ENCODE measurements at regions not wholly inside any gene's neighbourhood (a gene's known extent, or its start where the extent isn't known, plus 50 kb on each side); places are given as distances from the start of the nearest gene placed in this dataset.

DNA sequence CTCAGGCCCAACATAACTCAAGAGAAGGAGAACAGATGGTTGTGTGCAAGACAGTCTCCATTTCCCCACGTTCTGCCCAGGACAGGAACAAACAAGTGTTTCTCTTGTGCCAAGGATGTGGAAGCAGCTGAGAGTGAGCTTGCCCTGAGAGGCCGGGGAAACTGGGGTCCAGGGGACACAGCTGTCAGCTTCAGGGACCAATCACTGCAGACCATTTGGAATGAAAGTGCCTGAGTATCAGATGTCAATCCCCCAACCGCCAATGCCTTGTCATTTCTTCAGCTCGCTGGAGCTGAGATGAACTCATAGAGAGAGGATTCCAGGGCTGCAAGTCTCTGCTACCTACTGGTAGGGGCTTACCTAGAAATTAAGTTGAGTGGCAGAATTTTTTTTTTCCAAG is 71.9 kb upstream of the METAP2 start:
- TF ChIP-seq, protein P1, sequence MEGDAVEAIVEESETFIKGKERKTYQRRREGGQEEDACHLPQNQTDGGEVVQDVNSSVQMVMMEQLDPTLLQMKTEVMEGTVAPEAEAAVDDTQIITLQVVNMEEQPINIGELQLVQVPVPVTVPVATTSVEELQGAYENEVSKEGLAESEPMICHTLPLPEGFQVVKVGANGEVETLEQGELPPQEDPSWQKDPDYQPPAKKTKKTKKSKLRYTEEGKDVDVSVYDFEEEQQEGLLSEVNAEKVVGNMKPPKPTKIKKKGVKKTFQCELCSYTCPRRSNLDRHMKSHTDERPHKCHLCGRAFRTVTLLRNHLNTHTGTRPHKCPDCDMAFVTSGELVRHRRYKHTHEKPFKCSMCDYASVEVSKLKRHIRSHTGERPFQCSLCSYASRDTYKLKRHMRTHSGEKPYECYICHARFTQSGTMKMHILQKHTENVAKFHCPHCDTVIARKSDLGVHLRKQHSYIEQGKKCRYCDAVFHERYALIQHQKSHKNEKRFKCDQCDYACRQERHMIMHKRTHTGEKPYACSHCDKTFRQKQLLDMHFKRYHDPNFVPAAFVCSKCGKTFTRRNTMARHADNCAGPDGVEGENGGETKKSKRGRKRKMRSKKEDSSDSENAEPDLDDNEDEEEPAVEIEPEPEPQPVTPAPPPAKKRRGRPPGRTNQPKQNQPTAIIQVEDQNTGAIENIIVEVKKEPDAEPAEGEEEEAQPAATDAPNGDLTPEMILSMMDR (IDR thresholded peaks at IDR 0.05): no peak
- no peak for TF ChIP-seq POLR2A (IDR thresholded peaks at IDR 0.05)
